Esophagus (tissue), 2 donors: ENCODE measurements at regions not wholly inside any gene's neighbourhood (a gene's known extent, or its start where the extent isn't known, plus 50 kb on each side); places are given as distances from the start of the nearest gene placed in this dataset.

Experiments
- H3K27ac ChIP-seq, 2 donors: one replicate each; pipeline ENCODE4 v1.5.1; 2013; ENCODE audit warnings: low read depth in 2 of 2, mild to moderate bottlenecking in 2 of 2, inconsistent platforms in 1 of 2, low read length in 1 of 2, moderate library complexity in 1 of 2
- H3K27me3 ChIP-seq, 2 donors: one replicate each; pipeline ENCODE4 v1.6.1; 2013; ENCODE audit warnings: low read length in 2 of 2, control low read depth in 1 of 2, mild to moderate bottlenecking in 1 of 2; ENCODE audit not compliant: insufficient read depth in 2 of 2, control insufficient read depth in 1 of 2
- H3K36me3 ChIP-seq, 2 donors: one replicate each; pipeline ENCODE4 v1.6.1; 2013; ENCODE audit warnings: low read length in 1 of 2; ENCODE audit not compliant: control insufficient read depth in 2 of 2, insufficient read depth in 2 of 2
- H3K4me1 ChIP-seq, 2 donors: one replicate each; pipeline ENCODE4 v1.6.1; 2013; ENCODE audit warnings: low read length in 1 of 2; ENCODE audit not compliant: control insufficient read depth in 2 of 2, insufficient read depth in 2 of 2
- H3K4me3 ChIP-seq, 2 donors: one replicate each; pipeline ENCODE4 v1.5.1; 2013; ENCODE audit warnings: low read length in 2 of 2, mild to moderate bottlenecking in 2 of 2, low read depth in 1 of 2, moderate library complexity in 1 of 2
- H3K9me3 ChIP-seq, 2 donors: one replicate each; pipeline ENCODE4 v1.6.1; 2013; ENCODE audit warnings: mild to moderate bottlenecking in 2 of 2, low read depth in 1 of 2, low read length in 1 of 2, moderate library complexity in 1 of 2; ENCODE audit not compliant: control insufficient read depth in 2 of 2, insufficient read depth in 1 of 2
- WGBS, 2 donors: extraction: QIAGEN DNeasy Blood & Tissue Kit; methylation state at CpG; one replicate each; pipeline ENCODE4 v1.1.7; 2013; 5-methylcytosine and 5-hydroxymethylcytosine counted together
- donor health status: healthy with polysubstance abuse.
- donor health status: Bipolar disorder and iron deficiency.

GRCh38 chr6:137740967-137741761 is 125.9 kb upstream of the TNFAIP3 start:
- H3K27me3 ChIP-seq: no peaks in the 10 kb centered on the region
- 78 to 84% methylated on average over 10 of the region's 10 CpGs for WGBS, 2 donors
- no peak overlapping the region for H3K4me3 ChIP-seq
- no peaks in the 10 kb centered on the region for H3K36me3 ChIP-seq
- H3K9me3 ChIP-seq: no peaks in the 10 kb centered on the region
- no peaks in the 10 kb centered on the region for H3K4me1 ChIP-seq
- H3K27ac ChIP-seq: no peak overlapping the region

- Histone ChIP-seq H3K27me3 (no peaks in the 10 kb centered on the region), H3K27ac (no peak overlapping the region), H3K4me3 (no peak overlapping the region), H3K9me3 (no peaks in the 10 kb centered on the region), H3K36me3 (no peaks in the 10 kb centered on the region), H3K4me1 (no peaks in the 10 kb centered on the region)
- WGBS, 2 donors: 83 to 88% methylated on average over 4 of the region's 4 CpGs
These were observed 123.6 kb upstream of the TNFAIP3 start for GRCh38 chr6:137743493-137743892.

- H3K27me3 ChIP-seq: no peaks in the 10 kb centered on the region
- H3K9me3 ChIP-seq: no peaks in the 10 kb centered on the region
- 78 to 83% methylated on average over 3 of the region's 3 CpGs for WGBS, 2 donors
- H3K4me3 ChIP-seq: no peak overlapping the region
- no peaks in the 10 kb centered on the region for H3K4me1 ChIP-seq
- H3K27ac ChIP-seq: no peak overlapping the region
- H3K36me3 ChIP-seq: no peaks in the 10 kb centered on the region
These were observed 122.2 kb upstream of the TNFAIP3 start for GRCh38 chr6:137744877-137745276.

- Histone ChIP-seq H3K9me3 (no peaks in the 10 kb centered on the region), H3K4me1 (no peaks in the 10 kb centered on the region), H3K27ac (no peak overlapping the region), H3K27me3 (no peaks in the 10 kb centered on the region), H3K4me3 (no peak overlapping the region), H3K36me3 (no peaks in the 10 kb centered on the region)
- 54 to 81% methylated on average over 1 of the region's 1 CpG for WGBS, 2 donors
These were observed 121.7 kb upstream of the TNFAIP3 start for GRCh38 chr6:137745321-137745720.

GRCh38 chr6:137746264-137746663 is 120.8 kb upstream of the TNFAIP3 start:
- H3K27ac ChIP-seq: no peak overlapping the region
- WGBS, 2 donors: 61 to 72% methylated on average over 2 of the region's 2 CpGs

GRCh38 chr6:137749696-137750211 is 117.3 kb upstream of the TNFAIP3 start:
- Histone ChIP-seq H3K4me3 (no peak overlapping the region), H3K4me1 (no peaks in the 10 kb centered on the region), H3K27me3 (no peaks in the 10 kb centered on the region), H3K9me3 (no peaks in the 10 kb centered on the region), H3K27ac (no peak overlapping the region), H3K36me3 (no peaks in the 10 kb centered on the region)
- WGBS, 2 donors: 47 to 53% methylated on average over 8 of the region's 8 CpGs

More at GRCh38 chr6:137746264-137746663, 120.8 kb upstream of the TNFAIP3 start:
- no peaks in the 10 kb centered on the region for H3K27me3 ChIP-seq
- no peaks in the 10 kb centered on the region for H3K9me3 ChIP-seq
- H3K4me1 ChIP-seq: no peaks in the 10 kb centered on the region
- no peaks in the 10 kb centered on the region for H3K36me3 ChIP-seq
- H3K4me3 ChIP-seq: no peak overlapping the region

- Histone ChIP-seq H3K27ac (no peak overlapping the region), H3K9me3 (no peaks in the 10 kb centered on the region), H3K4me3 (no peak overlapping the region), H3K4me1 (no peaks in the 10 kb centered on the region), H3K36me3 (no peaks in the 10 kb centered on the region), H3K27me3 (no peaks in the 10 kb centered on the region)
- WGBS, 2 donors: 78 to 82% methylated on average over 5 of the region's 5 CpGs
These were observed 116.8 kb upstream of the TNFAIP3 start for GRCh38 chr6:137750297-137750696.

GRCh38 chr6:137751768-137752560 is 115.1 kb upstream of the TNFAIP3 start:
- 88 to 89% methylated on average over 8 of the region's 8 CpGs for WGBS, 2 donors
- no peaks in the 10 kb centered on the region for H3K27me3 ChIP-seq
- H3K27ac ChIP-seq: no peak overlapping the region
- no peak overlapping the region for H3K4me3 ChIP-seq
- no peaks in the 10 kb centered on the region for H3K36me3 ChIP-seq
- no peaks in the 10 kb centered on the region for H3K9me3 ChIP-seq
- H3K4me1 ChIP-seq: no peaks in the 10 kb centered on the region

GRCh38 chr6:137754366-137754765 is 112.7 kb upstream of the TNFAIP3 start:
- WGBS, 2 donors: 79 to 81% methylated on average over 3 of the region's 3 CpGs
- Histone ChIP-seq H3K4me1 (no peaks in the 10 kb centered on the region), H3K27me3 (no peaks in the 10 kb centered on the region), H3K4me3 (no peak overlapping the region), H3K9me3 (no peaks in the 10 kb centered on the region), H3K27ac (no peak overlapping the region), H3K36me3 (no peaks in the 10 kb centered on the region)
